ENCODE measurements at regions not wholly inside any gene's neighbourhood (a gene's known extent, or its start where the extent isn't known, plus 50 kb on each side); places are given as distances from the start of the nearest gene placed in this dataset.
A peak's percentile ranks its signal among the peaks of the same experiment; 100 is the strongest.

GRCh38 chr12:14256555-14257169 is 108.8 kb upstream of the ATF7IP start:
- TF ChIP-seq CTCF (optimal IDR thresholded peaks at IDR 0.05 in 1 of 3, IDR thresholded peaks at IDR 0.05 in 1 of 3, conservative IDR thresholded peaks at IDR 0.05 in 1 of 3; ENCODE audit: extremely low read depth in 1 of 3, insufficient read depth in 2 of 3, low read length in 3 of 3): peak; percentile 74 to 88 (median 82)
- TF ChIP-seq EZH2 (IDR thresholded peaks at IDR 0.05; ENCODE audit: low read length): no peak
